Fibroblast of upper back skin (primary cell): ENCODE measurements at regions not wholly inside any gene's neighbourhood (a gene's known extent, or its start where the extent isn't known, plus 50 kb on each side); places are given as distances from the start of the nearest gene placed in this dataset.

Experiments used
- DNase-seq: peaks from one replicate; pipeline ENCODE4 v3.0.0-alpha.2; 2013

DNA sequence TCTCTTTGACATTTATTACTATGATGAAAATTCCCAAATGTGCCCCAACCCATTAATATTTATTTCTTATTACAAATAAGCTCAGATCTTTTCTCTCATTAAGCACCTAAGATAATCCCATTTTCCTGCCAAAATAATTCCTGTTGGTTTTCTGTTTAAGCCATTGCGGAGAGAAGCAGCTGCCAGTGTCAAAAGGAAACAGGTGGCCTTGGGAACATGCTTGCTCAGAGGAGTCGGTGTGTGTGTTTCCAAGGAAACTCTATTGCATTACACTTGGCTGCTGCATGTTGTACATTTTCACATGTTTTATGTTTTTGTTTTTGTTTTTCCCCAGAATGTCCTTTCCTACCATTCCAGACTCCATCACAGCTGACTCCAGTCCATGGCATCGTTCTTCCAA, 56.4 kb downstream of the CD24 start:
- DNase-seq = no peak

DNA sequence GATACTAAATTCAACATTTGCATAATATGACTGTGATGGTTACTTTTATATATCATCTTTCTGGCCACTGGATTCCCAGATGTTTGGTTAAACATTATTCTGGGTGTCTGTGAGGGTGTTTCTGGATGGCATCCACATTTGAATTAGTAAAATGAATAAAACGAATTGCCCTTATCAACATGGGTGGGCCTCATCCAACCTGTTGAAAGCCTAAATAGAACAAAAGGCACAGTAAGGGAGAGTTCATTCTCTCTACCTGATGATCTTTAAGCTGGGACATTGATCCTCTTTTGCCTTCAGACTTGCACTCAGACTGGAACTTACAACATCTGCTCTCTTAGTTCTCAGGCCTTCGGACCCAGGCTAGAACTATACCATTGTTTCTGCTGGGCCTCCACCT, 57.6 kb downstream of the CD24 start:
- no peak for DNase-seq

DNA sequence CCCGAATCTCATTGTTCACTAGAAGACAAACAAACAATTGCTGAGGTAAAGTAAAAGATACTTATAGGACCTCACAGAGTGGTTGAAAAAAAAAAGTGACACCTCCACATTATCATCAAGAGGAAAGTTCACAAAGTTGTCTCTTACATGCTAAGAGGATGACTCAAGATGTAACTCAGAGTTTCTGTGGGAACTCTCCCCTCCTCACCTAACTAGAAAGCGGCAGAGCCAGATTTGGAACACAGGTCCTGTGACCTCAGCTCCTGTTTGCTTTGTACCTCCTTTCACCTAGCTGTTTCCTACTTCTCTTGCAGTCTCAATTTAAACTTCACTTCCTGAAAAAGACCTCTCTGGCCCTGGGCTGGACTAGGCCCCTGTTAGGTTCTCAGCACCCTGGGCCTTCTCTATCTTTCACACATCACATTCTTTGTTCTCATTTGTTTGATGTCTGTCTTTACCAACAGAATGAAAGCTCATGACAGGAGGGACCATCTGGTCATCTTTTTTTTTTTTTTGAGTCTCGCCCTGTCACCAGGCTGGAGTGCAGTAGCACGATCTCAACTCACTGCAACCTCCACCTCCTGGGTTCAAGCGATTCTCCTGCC, 60.8 kb downstream of the CD24 start:
- no peak for DNase-seq

DNA sequence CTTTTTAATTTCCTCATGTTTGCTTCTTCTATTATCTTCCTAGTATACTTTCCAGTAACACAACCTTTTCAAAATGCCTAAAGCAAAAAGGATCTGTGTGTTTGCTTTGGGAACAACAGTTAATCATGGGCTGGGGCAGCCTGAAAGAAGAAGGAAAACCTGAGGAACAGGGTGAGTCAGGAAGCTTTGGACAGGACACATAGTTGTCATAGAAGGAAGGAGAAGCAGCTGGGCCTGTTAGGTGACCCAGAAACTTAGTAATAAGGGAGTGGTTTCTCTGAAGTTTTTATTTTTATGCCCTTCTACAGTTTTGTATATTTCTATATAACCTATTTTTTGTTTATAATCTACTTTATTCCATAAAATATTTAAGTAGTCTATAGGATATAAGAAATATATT, 61.4 kb downstream of the CD24 start:
- DNase-seq = no peak

GRCh38 chr6:106912091-106912490, 62.4 kb downstream of the CD24 start:
- no peak for DNase-seq

GRCh38 chr6:106910999-106911949, 63.3 kb downstream of the CD24 start:
- no peak for DNase-seq

GRCh38 chr6:106908386-106908840, 66.1 kb downstream of the CD24 start:
- DNase-seq = no peak

- DNase-seq = no peak
These were observed 66.8 kb downstream of the CD24 start for GRCh38 chr6:106907754-106908153.

- no peak for DNase-seq
These were observed 68.3 kb downstream of the CD24 start for GRCh38 chr6:106906232-106906631.

- no peak for DNase-seq
These were observed 71.2 kb downstream of the CD24 start for GRCh38 chr6:106903299-106903698.

GRCh38 chr6:106901062-106901461, 73.5 kb downstream of the CD24 start:
- DNase-seq = no peak

- DNase-seq = no peak
These were observed 74.8 kb downstream of the CD24 start for GRCh38 chr6:106899697-106900096.

- no peak for DNase-seq
These were observed 76.9 kb downstream of the CD24 start for GRCh38 chr6:106897580-106897979.

DNA sequence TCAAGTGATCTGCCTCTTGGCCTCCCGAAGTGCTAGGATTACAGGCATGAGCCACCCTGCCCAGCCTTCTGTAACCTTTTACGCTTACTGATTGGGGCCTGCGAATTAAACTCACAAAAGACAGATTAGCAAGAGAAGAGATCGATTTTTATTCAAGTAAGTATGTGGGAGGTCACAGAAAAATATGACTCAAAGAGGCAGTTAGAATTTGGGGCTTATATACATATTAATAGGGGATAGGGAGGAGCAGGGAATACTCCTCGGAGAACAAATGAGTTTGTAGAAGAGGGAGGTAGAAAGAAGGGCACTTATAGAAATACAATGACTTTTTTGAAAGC, 78.9 kb downstream of the CD24 start:
- no peak for DNase-seq

- no peak for DNase-seq
These were observed 79.4 kb downstream of the CD24 start for GRCh38 chr6:106894978-106895702.

- no peak for DNase-seq
These were observed 82.3 kb downstream of the CD24 start for GRCh38 chr6:106892186-106892585.

DNA sequence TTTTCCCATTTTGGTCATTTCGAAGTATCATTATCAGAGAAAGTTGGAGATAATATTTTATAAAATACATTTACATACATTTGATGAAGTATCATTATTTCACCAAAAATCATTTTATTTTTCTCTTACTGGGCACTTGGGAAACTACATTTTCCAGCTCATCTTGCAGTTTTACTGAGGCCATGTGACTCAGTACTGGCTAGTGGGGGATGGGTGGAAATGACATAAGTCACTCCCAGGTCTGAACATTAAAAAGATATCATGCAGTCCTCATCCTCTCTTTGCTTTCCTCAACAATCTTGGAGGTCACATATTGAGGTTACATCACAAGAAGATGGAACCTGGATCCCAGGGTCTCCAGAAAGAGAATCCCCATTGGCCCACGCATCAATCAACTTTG, 84.1 kb downstream of the CD24 start:
- no peak for DNase-seq

DNA sequence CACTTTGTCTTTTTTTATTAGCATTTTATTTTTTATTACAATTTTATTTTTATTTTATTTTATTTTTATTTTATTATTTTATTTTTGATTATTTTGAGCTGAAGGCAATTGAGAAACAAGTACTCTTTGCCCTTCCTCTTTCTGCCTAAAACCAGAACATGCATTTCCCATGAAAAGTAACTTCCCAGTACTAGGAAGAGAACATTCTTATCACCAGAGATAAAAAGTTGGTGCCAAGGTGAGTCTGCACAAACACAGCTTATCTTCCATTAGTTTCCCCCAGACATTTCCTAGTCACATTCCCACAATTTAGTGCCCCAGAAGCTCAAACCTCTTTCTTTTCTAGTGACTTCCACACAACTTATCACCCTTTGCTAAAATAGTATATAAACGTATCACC, 84.8 kb downstream of the CD24 start:
- no peak for DNase-seq

GRCh38 chr6:106886922-106887797, 87.4 kb downstream of the CD24 start:
- DNase-seq = no peak

DNA sequence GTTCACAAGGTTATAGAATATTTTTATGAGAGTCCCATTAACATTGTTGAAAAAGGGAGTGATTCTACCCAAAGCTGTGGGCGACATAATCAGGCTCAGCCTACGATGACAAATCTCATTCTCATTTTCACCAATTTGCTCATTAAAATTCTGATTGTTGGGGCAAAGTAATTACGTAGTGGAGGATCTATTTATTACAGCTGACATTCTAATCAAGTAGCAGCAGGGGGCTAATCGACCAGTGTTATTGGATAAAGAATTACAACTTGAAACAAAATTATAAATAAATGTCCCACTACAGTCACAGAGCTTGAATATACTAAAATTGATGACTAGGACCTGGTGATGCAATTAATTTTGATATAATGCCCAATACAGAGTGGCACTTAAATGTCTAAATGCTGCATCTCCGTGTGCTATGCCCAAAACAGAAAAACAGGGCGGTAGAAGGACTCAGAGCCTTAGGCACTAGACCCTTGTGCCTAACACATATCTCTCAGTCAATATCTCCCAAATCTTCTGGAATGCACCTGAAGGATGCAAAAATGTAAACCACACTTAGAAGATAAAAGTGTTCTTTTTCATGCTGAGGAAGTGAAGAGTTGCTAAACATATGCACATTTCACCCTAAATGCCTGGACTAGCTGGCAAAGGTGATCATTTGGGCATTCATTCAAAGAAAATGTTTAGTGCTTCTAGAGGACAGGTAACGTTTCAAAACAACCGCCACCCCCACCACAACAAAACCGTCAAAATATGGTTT, 88.3 kb downstream of the CD24 start:
- DNase-seq = no peak

GRCh38 chr6:106885679-106886078, 88.8 kb downstream of the CD24 start:
- DNase-seq = no peak

DNA sequence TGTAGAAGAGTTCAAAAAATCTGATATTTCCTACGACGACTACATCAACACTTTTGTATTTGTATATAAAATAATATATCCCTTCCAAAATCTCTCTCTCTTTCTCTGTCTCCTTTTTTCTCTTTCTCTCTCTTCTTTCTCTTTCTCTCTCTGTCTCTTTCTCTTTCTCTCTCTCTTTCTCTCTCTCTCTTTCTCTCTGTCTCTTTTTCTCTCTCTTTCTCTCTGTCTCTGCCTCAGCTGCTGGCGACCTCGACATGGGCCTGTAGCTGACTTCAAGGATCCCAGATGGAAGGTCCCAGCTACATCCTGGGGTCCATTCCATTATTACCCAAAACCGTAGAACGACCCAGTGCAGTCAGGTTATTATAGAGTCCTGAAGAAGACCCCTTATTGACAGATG, 90.0 kb downstream of the CD24 start:
- DNase-seq = no peak
